ENCODE measurements at regions not wholly inside any gene's neighbourhood (a gene's known extent, or its start where the extent isn't known, plus 50 kb on each side); places are given as distances from the start of the nearest gene placed in this dataset.

DNA sequence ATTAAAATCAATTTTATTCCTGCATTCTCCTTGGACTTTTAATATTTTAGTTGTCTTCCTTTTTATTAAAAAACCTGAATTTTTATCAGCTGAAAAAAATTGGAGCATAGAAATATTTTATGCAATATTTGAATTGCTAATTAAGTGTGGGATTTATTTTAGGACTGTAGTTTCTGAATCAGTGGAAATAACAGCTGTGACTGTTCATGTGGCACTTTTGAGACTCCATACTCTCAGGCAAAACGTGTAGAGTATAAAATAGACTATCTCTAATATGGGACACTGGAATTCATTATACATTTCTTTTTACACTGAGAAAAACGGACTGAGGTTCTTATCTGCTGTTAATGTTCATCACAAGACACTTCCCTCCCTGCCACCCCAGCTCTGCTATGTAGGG lies 558.3 kb upstream of the TPK1 start:
- TF ChIP-seq CTCF (IDR thresholded peaks at IDR 0.05 in 2 of 3, conservative IDR thresholded peaks at IDR 0.05 in 1 of 3; ENCODE audit: borderline replicate concordance in 1 of 3, insufficient read depth in 1 of 3, low read depth in 2 of 3, low read length in 2 of 3) (no peak), SIN3A (IDR thresholded peaks at IDR 0.05; ENCODE audit: low read depth) (no peak)

Measured in HCT116 (cell line).